HCT116 (cell line): ENCODE measurements at regions not wholly inside any gene's neighbourhood (a gene's known extent, or its start where the extent isn't known, plus 50 kb on each side); places are given as distances from the start of the nearest gene placed in this dataset.

Source experiments
- ATAC-seq: fragments of 200-7000 bp; cut with Tn5 transposase; 2 replicates; pipeline ENCODE4 v1.9.1; 2020; ENCODE audit warnings: mild to moderate bottlenecking, moderate library complexity
- BruUV-seq: library from RNA; stranded (reverse); fragments of 400-500 nt; replicated peaks from 2 replicates; lab custom pipeline; 2021; lab: Mats Ljungman, UMichigan
- CTCF ChIA-PET: fragments of 300-600 bp; sonication (Branson Sonifier 250); formaldehyde crosslinking; loops from one replicate; lab custom pipeline; 2021; ENCODE audit warnings: antibody characterized with exemption; lab: Charles Lee
- POLR2A ChIA-PET: fragments of 300-600, 350-600 bp; sonication (Branson Sonifier 250); formaldehyde crosslinking; loops from one replicate; lab custom pipeline; 2021; ENCODE audit warnings: antibody characterized with exemption; lab: Charles Lee
- RAD21 ChIA-PET, 2 experiments: fragments of 300-600 bp; sonication (Branson Sonifier 250); formaldehyde crosslinking; loops; one replicate each; lab custom pipeline; 2023; ENCODE audit warnings: low total read pairs in 2 of 2; ENCODE audit not compliant: uncharacterized antibody in 2 of 2, unreplicated experiment in 2 of 2, low non-redundant PET in 1 of 2; lab: Charles Lee
- DNase-seq: peaks from one replicate; pipeline ENCODE4 v3.0.0-alpha.2; 2010; ENCODE audit warnings: low read depth, low spot score
- H2AFZ ChIP-seq: fragments of 200-600 bp; shearing (Covaris generic), sonication (generic); 2 replicates; pipeline ENCODE4 v1.6.1; 2017; ENCODE audit warnings: low read depth, mixed run types, mixed read lengths, antibody characterized with exemption, low read length; ENCODE audit not compliant: poor library complexity, severe bottlenecking
- H3K27ac ChIP-seq: 2 replicates; pipeline ENCODE4 v1.5.1; 2012; ENCODE audit warnings: low read depth, low read length
- H3K27me3 ChIP-seq: fragments of 200-600 bp; sonication (generic); 2 replicates; pipeline ENCODE4 v1.6.1; 2016; ENCODE audit warnings: mixed run types, low read length, mixed read lengths; ENCODE audit not compliant: insufficient read depth
- H3K36me3 ChIP-seq, 2 experiments: fragments of 200-500 bp in 1 of 2; fragments of 200-600 bp in 1 of 2; sonication (Bioruptor generic) in 1 of 2; sonication (generic) in 1 of 2; 2 replicates each; pipeline versions ENCODE4 v1.5.1 to v1.6.1; 2014 to 2016; ENCODE audit warnings: low read length in 2 of 2, inconsistent platforms in 1 of 2, mixed read lengths in 1 of 2, mixed run types in 1 of 2; ENCODE audit not compliant: insufficient read depth in 2 of 2, control insufficient read depth in 1 of 2
- H3K4me1 ChIP-seq, 2 experiments: fragments of 200-600 bp in 1 of 2; sonication (generic) in 1 of 2; 2 replicates each; pipeline versions ENCODE4 v1.5.1 to v1.6.1; 2012 to 2017; ENCODE audit warnings: low read length in 2 of 2, inconsistent platforms in 1 of 2, mild to moderate bottlenecking in 1 of 2, mixed read lengths in 1 of 2, mixed run types in 1 of 2, moderate library complexity in 1 of 2; ENCODE audit not compliant: insufficient read depth in 2 of 2, control insufficient read depth in 1 of 2
- H3K4me2 ChIP-seq: fragments of 200-600 bp; sonication (generic); 2 replicates; pipeline ENCODE4 v1.6.1; 2017; ENCODE audit warnings: mixed run types, low read length, mixed read lengths
- H3K4me3 ChIP-seq, 2 experiments: fragments of 200-600 bp in 1 of 2; sonication (generic) in 1 of 2; replicated peaks in 1 of 2; 2 replicates each; pipeline ENCODE4 v1.5.1; 2011 to 2016; ENCODE audit warnings: low read length in 2 of 2, control low read depth in 1 of 2, low read depth in 1 of 2, mild to moderate bottlenecking in 1 of 2, mixed read lengths in 1 of 2, mixed run types in 1 of 2
- H3K79me2 ChIP-seq: fragments of 200-600 bp; sonication (generic); 2 replicates; pipeline ENCODE4 v1.6.1; 2017; ENCODE audit warnings: mild to moderate bottlenecking, mixed run types, low read length, moderate library complexity, mixed read lengths; ENCODE audit not compliant: insufficient read depth
- H3K9ac ChIP-seq: fragments of 200-600 bp; sonication (generic); 2 replicates; pipeline ENCODE4 v1.6.1; 2016; ENCODE audit warnings: low read length, mixed read lengths
- H3K9me2 ChIP-seq: fragments of 200-600 bp; sonication (generic), shearing (Covaris generic); 2 replicates; pipeline ENCODE4 v1.6.1; 2017; ENCODE audit warnings: mixed run types, mild to moderate bottlenecking, moderate library complexity; ENCODE audit not compliant: insufficient read depth
- H3K9me3 ChIP-seq, 2 experiments: fragments of 200-500 bp in 1 of 2; fragments of 200-600 bp in 1 of 2; sonication (Bioruptor generic) in 1 of 2; sonication (generic) in 1 of 2; 2 replicates each; pipeline ENCODE4 v1.6.1; 2014 to 2017; ENCODE audit warnings: low read length in 2 of 2, mixed read lengths in 2 of 2, inconsistent platforms in 1 of 2, low read depth in 1 of 2, mild to moderate bottlenecking in 1 of 2, mixed run types in 1 of 2, moderate library complexity in 1 of 2; ENCODE audit not compliant: control insufficient read depth in 1 of 2, insufficient read depth in 1 of 2
- H4K20me1 ChIP-seq: fragments of 200-600 bp; sonication (generic), shearing (Covaris generic); 2 replicates; pipeline ENCODE4 v1.6.1; 2017; ENCODE audit warnings: mixed run types, mild to moderate bottlenecking, moderate library complexity; ENCODE audit not compliant: insufficient read depth
- CBX3 ChIP-seq: IDR thresholded peaks from 2 replicates; pipeline ENCODE4 v1.6.1; 2012; ENCODE audit warnings: low read depth
- ELF1 ChIP-seq: IDR thresholded peaks from 2 replicates; pipeline ENCODE4 v1.6.1; 2012; ENCODE audit warnings: low read depth, borderline replicate concordance
- EZH2phosphoT487 ChIP-seq: fragments of 200-600 bp; IDR thresholded peaks from 2 replicates; pipeline ENCODE4 v1.6.1; 2018; ENCODE audit warnings: antibody characterized with exemption, borderline replicate concordance
- JUND ChIP-seq: IDR thresholded peaks from 2 replicates; pipeline ENCODE4 v1.6.1; 2012
- POLR2A ChIP-seq: IDR thresholded peaks from 2 replicates; pipeline ENCODE4 v1.7.0; 2011; ENCODE audit warnings: borderline replicate concordance; ENCODE audit not compliant: insufficient read depth, insufficient read length; ENCODE audit errors: extremely low read depth
- REST ChIP-seq: IDR thresholded peaks from 2 replicates; pipeline ENCODE4 v1.6.1; 2012; ENCODE audit warnings: low read depth
- SIN3A ChIP-seq: IDR thresholded peaks from 2 replicates; pipeline ENCODE4 v1.6.1; 2012; ENCODE audit warnings: low read depth
- SP1 ChIP-seq: IDR thresholded peaks from 2 replicates; pipeline ENCODE4 v1.6.1; 2012; ENCODE audit warnings: low read depth
- SRF ChIP-seq: IDR thresholded peaks from 2 replicates; pipeline ENCODE4 v1.6.1; 2012; ENCODE audit warnings: low read depth
- TCF7L2 ChIP-seq: IDR thresholded peaks from 2 replicates; pipeline ENCODE4 v1.7.0; 2011; ENCODE audit warnings: borderline replicate concordance, inconsistent platforms; ENCODE audit not compliant: insufficient read depth, insufficient read length; ENCODE audit errors: extremely low read depth
- YY1 ChIP-seq: IDR thresholded peaks from 2 replicates; pipeline ENCODE4 v1.6.1; 2011; ENCODE audit warnings: low read length, low read depth, moderate library complexity, mild to moderate bottlenecking; ENCODE audit not compliant: insufficient replicate concordance; ENCODE audit errors: extremely low read depth
- ZBTB33 ChIP-seq: IDR thresholded peaks from 2 replicates; pipeline ENCODE4 v1.6.1; 2011; ENCODE audit warnings: mild to moderate bottlenecking, low read length, moderate library complexity; ENCODE audit not compliant: insufficient replicate concordance; ENCODE audit errors: extremely low read depth
- ZFX ChIP-seq: fragments of 450-650 bp; IDR thresholded peaks from 2 replicates; pipeline ENCODE4 v1.6.1; 2017
- ZNF274 ChIP-seq: fragments of 200-500 bp; sonication (Bioruptor generic); IDR thresholded peaks from 2 replicates; pipeline ENCODE4 v1.6.1; 2014; ENCODE audit warnings: mild to moderate bottlenecking, low read depth, low read length, inconsistent platforms
- intact Hi-C: fragments of 100-400 bp; cut with micrococcal nuclease; formaldehyde crosslinking; loops from 2 replicates; pipeline ENCODE4 v1.10.0; 2022

- H3K79me2 ChIP-seq = no peaks in the 10 kb centered on the region
- no peak overlapping the region for H3K4me2 ChIP-seq
- no peaks in the 10 kb centered on the region for H3K36me3 ChIP-seq
- no peak overlapping the region for H3K4me3 ChIP-seq
- ChIA-PET POLR2A (no interaction called here), RAD21 (no interaction called here), CTCF (no interaction called here)
- no peaks in the 10 kb centered on the region for H3K9me2 ChIP-seq
- intact Hi-C loops = no loop called here
- no peak overlapping the region for H3K27ac ChIP-seq
- no peaks in the 10 kb centered on the region for H4K20me1 ChIP-seq
- H3K4me1 ChIP-seq = no peaks in the 10 kb centered on the region
- no peak overlapping the region for H3K9ac ChIP-seq
- ATAC-seq (no peak), DNase-seq (no peak)
- peaks cover 0 to 5% of the 10 kb centered on the region in 2 experiments; a peak in 1 of 4 replicates for H3K9me3 ChIP-seq
- BruUV-seq = no TSS peak
- TF ChIP-seq ZFX (no peak), SP1 (no peak), REST (no peak), ZBTB33 (no peak), SRF (no peak), YY1 (no peak), TCF7L2 (no peak), CBX3 (no peak), POLR2A (no peak), JUND (no peak), ZNF274 (no peak), ELF1 (no peak), EZH2phosphoT487 (no peak), SIN3A (no peak)
- H3K27me3 ChIP-seq = no peaks in the 10 kb centered on the region
- no peak overlapping the region for H2AFZ ChIP-seq
Measured at GRCh38 chr13:47415048-47415447, 518.2 kb upstream of the HTR2A start.
